NCI-H524 (cell line): ENCODE measurements at regions not wholly inside any gene's neighbourhood (a gene's known extent, or its start where the extent isn't known, plus 50 kb on each side); places are given as distances from the start of the nearest gene placed in this dataset.

ENCODE experiments used
- DNase-seq, 2 experiments: peaks; one replicate each; lab custom pipeline; 2025; lab: John Stamatoyannopoulos, UW

GRCh38 chr11:31903225-31904074 lies 92.3 kb upstream of the PAX6 start:
- DNase-seq: no peak

GRCh38 chr11:31902706-31903105 lies 91.6 kb upstream of the PAX6 start:
- DNase-seq: no peak

- DNase-seq: no peak
Observed at GRCh38 chr11:31895926-31896325, 84.8 kb upstream of the PAX6 start.

GRCh38 chr11:31887180-31887579 lies 76.1 kb upstream of the PAX6 start:
- DNase-seq: peak in 1 of 2 experiments; percentile 2

GRCh38 chr11:31884080-31884479 lies 73.0 kb upstream of the PAX6 start:
- DNase-seq: no peak

- DNase-seq: no peak
Observed at GRCh38 chr11:31883435-31883834, 72.3 kb upstream of the PAX6 start.

GRCh38 chr11:31882951-31883392 lies 71.8 kb upstream of the PAX6 start:
- DNase-seq: no peak

GRCh38 chr11:31881825-31882224 lies 70.7 kb upstream of the PAX6 start:
- DNase-seq: no peak

- DNase-seq: no peak
Observed at GRCh38 chr11:31879681-31880080, 68.6 kb upstream of the PAX6 start.

- no peak for DNase-seq
Observed at GRCh38 chr11:31877863-31878262, 66.7 kb upstream of the PAX6 start.

GRCh38 chr11:31877083-31877482 lies 66.0 kb upstream of the PAX6 start:
- no peak for DNase-seq

GRCh38 chr11:31875866-31876560 lies 64.9 kb upstream of the PAX6 start:
- DNase-seq: peak; percentile 6 to 64

- peak; percentile 74 to 92 for DNase-seq
Observed at GRCh38 chr11:31874631-31875191, 63.6 kb upstream of the PAX6 start.

GRCh38 chr11:31873124-31873523 lies 62.0 kb upstream of the PAX6 start:
- no peak for DNase-seq

GRCh38 chr11:31872076-31872443 lies 60.9 kb upstream of the PAX6 start:
- peak in 1 of 2 experiments; percentile 3 for DNase-seq

- DNase-seq: no peak
Observed at GRCh38 chr11:31871310-31872075, 60.4 kb upstream of the PAX6 start.

GRCh38 chr11:31870609-31871309 lies 59.6 kb upstream of the PAX6 start:
- DNase-seq: peak; percentile 10 to 75

- DNase-seq: no peak
Observed at GRCh38 chr11:31869986-31870385, 58.9 kb upstream of the PAX6 start.

- DNase-seq: no peak
Observed at GRCh38 chr11:31865606-31866300, 54.6 kb upstream of the PAX6 start.

- no peak for DNase-seq
Observed at GRCh38 chr11:31863170-31863832, 52.2 kb upstream of the PAX6 start.
